HepG2 (cell line): ENCODE measurements at regions not wholly inside any gene's neighbourhood (a gene's known extent, or its start where the extent isn't known, plus 50 kb on each side); places are given as distances from the start of the nearest gene placed in this dataset.

Source experiments
- ATAC-seq: fragments of 200-7000 bp; cut with Tn5 transposase; 3 replicates; pipeline ENCODE4 v1.9.1; 2020; ENCODE audit warnings: mild to moderate bottlenecking, moderate library complexity
- BruUV-seq: library from RNA; stranded (reverse); fragments of 400-500 nt; replicated peaks from 2 replicates; lab custom pipeline; 2021; lab: Mats Ljungman, UMichigan
- CTCF ChIA-PET: fragments of 300-600 bp; formaldehyde crosslinking; extraction: SDS; loops from one replicate; lab custom pipeline; 2021; ENCODE audit warnings: low total read pairs, inconsistent platforms, low intra/inter-chr PET ratio; lab: Yijun Ruan, JAX
- POLR2A ChIA-PET: fragments of 350-600 bp; sonication (Branson Sonifier 250); formaldehyde crosslinking; loops from one replicate; lab custom pipeline; 2020; ENCODE audit warnings: antibody characterized with exemption, inconsistent platforms; lab: Yijun Ruan, JAX
- DNase-seq: peaks from one replicate; pipeline ENCODE4 v3.0.0-alpha.2; 2015; ENCODE audit warnings: low spot score
- FAIRE-seq: peaks from 3 replicates; lab custom pipeline; 2011; peaks lifted over from hg19 to GRCh38; lab: Jason Lieb, UNC
- H2AFZ ChIP-seq: one replicate; pipeline ENCODE4 v1.6.1; 2011; ENCODE audit warnings: low read length, inconsistent platforms
- H3K27ac ChIP-seq: fragments of 300-600 bp; 3 replicates; pipeline ENCODE4 v1.8.0; 2011; ENCODE audit warnings: mixed run types, mild to moderate bottlenecking, mixed read lengths, low read length, inconsistent platforms; ENCODE audit not compliant: insufficient read depth; ENCODE audit errors: extremely low read length
- H3K27me3 ChIP-seq, 2 experiments: fragments of 200-600 bp in 1 of 2; 2 replicates in 1 of 2; 3 replicates in 1 of 2; pipeline versions ENCODE4 v1.6.0 to v1.8.0; 2011; ENCODE audit warnings: low read length in 2 of 2, mild to moderate bottlenecking in 2 of 2, moderate library complexity in 2 of 2, inconsistent platforms in 1 of 2; ENCODE audit not compliant: insufficient read depth in 2 of 2, control insufficient read depth in 1 of 2
- H3K36me3 ChIP-seq, 2 experiments: fragments of 200-600 bp in 1 of 2; replicated peaks in 1 of 2; 2 replicates in 1 of 2; 3 replicates in 1 of 2; pipeline versions ENCODE4 v1.5.1 to v1.8.0; 2011; ENCODE audit warnings: low read length in 2 of 2, inconsistent platforms in 1 of 2; ENCODE audit not compliant: insufficient read depth in 2 of 2, control insufficient read depth in 1 of 2
- H3K4me1 ChIP-seq: 2 replicates; pipeline ENCODE4 v1.5.1; 2012; ENCODE audit warnings: low read length, inconsistent platforms; ENCODE audit not compliant: insufficient read depth
- H3K4me2 ChIP-seq: 2 replicates; pipeline ENCODE4 v1.6.0; 2011; ENCODE audit warnings: low read depth, low read length, inconsistent platforms
- H3K4me3 ChIP-seq, 3 experiments: fragments of 200-600 bp in 1 of 3; sonication (generic), shearing (Covaris generic) in 1 of 3; replicated peaks in 1 of 3; 2 replicates each; pipeline ENCODE4 v1.5.1; 2011 to 2016; ENCODE audit warnings: low read length in 3 of 3, inconsistent platforms in 2 of 3, low read depth in 2 of 3, mild to moderate bottlenecking in 2 of 3, control low read depth in 1 of 3, mixed read lengths in 1 of 3; ENCODE audit not compliant: insufficient read depth in 1 of 3
- H3K79me2 ChIP-seq: one replicate; pipeline ENCODE4 v1.6.1; 2011; ENCODE audit warnings: low read length, inconsistent platforms; ENCODE audit not compliant: insufficient read depth
- H3K9ac ChIP-seq: 2 replicates; pipeline ENCODE4 v1.6.0; 2011; ENCODE audit warnings: mild to moderate bottlenecking, low read depth, low read length, inconsistent platforms; ENCODE audit not compliant: insufficient read depth
- H3K9me3 ChIP-seq: 2 replicates; pipeline ENCODE4 v1.5.1; 2012; ENCODE audit warnings: mild to moderate bottlenecking, low read length
- H4K20me1 ChIP-seq: 2 replicates; pipeline ENCODE4 v1.6.0; 2011; ENCODE audit warnings: inconsistent platforms, mild to moderate bottlenecking, low read length, moderate library complexity; ENCODE audit not compliant: insufficient read depth
- ATRX ChIP-seq: sonication (generic); formaldehyde crosslinking; IDR thresholded peaks from 2 replicates; pipeline ENCODE4 v1.4.0; 2020; ENCODE audit warnings: missing genetic modification reagents, borderline replicate concordance
- FOXP4 ChIP-seq: sonication (generic); formaldehyde crosslinking; IDR thresholded peaks from 2 replicates; pipeline ENCODE4 v1.4.0; 2020; ENCODE audit warnings: missing genetic modification reagents
- JUN ChIP-seq: sonication (generic); formaldehyde crosslinking; IDR thresholded peaks from 2 replicates; pipeline ENCODE4 v1.4.0; 2020; ENCODE audit warnings: mild to moderate bottlenecking, missing genetic modification reagents
- RBFOX2 ChIP-seq: fragments of 200-400 bp; formaldehyde crosslinking; IDR thresholded peaks from 2 replicates; pipeline ENCODE4 v1.6.1; 2017; ENCODE audit warnings: low read depth, mild to moderate bottlenecking, low read length
- SIN3B ChIP-seq: fragments of 150-350 bp; IDR thresholded peaks from 2 replicates; pipeline ENCODE4 v1.6.1; 2014; ENCODE audit warnings: low read length
- UBTF ChIP-seq: sonication (generic); formaldehyde crosslinking; IDR thresholded peaks from 2 replicates; pipeline ENCODE4 v1.4.0; 2020; ENCODE audit warnings: mild to moderate bottlenecking, missing genetic modification reagents
- ZBTB37 ChIP-seq: sonication (generic); formaldehyde crosslinking; IDR thresholded peaks from 2 replicates; pipeline ENCODE4 v1.4.0; 2020; ENCODE audit warnings: mild to moderate bottlenecking, missing genetic modification reagents
- ZBTB4 ChIP-seq: sonication (generic); formaldehyde crosslinking; IDR thresholded peaks from 2 replicates; pipeline ENCODE4 v1.4.0; 2020; ENCODE audit warnings: missing genetic modification reagents, mild to moderate bottlenecking, borderline replicate concordance
- ZNF10 ChIP-seq: sonication (generic); formaldehyde crosslinking; IDR thresholded peaks from 2 replicates; pipeline ENCODE4 v1.4.0; 2020; ENCODE audit warnings: mild to moderate bottlenecking, low read depth, missing genetic modification reagents, borderline replicate concordance
- ZNF564 ChIP-seq: sonication (generic); formaldehyde crosslinking; IDR thresholded peaks from 2 replicates; pipeline ENCODE4 v1.8.1; 2023; ENCODE audit warnings: mild to moderate bottlenecking, missing genetic modification reagents
- ZNF83 ChIP-seq: sonication (generic); formaldehyde crosslinking; IDR thresholded peaks from 2 replicates; pipeline ENCODE4 v1.4.0; 2020; ENCODE audit warnings: missing genetic modification reagents, mild to moderate bottlenecking, borderline replicate concordance
- ZXDC ChIP-seq: sonication (generic); formaldehyde crosslinking; IDR thresholded peaks from 2 replicates; pipeline ENCODE4 v1.5.0; 2020; ENCODE audit warnings: mild to moderate bottlenecking, missing genetic modification reagents
- WGBS: methylation state at CpG from one replicate; pipeline ENCODE4 v1.1.6; 2017; ENCODE audit warnings: low lambda C conversion rate; 5-methylcytosine and 5-hydroxymethylcytosine counted together
- in situ Hi-C: cut with HindIII; loops from 2 replicates; pipeline ENCODE4 v1.10.0; 2017; ENCODE audit warnings: low pct_unique_long_range_greater_than_20kb; ENCODE audit not compliant: extremely low pct_ligation_motif_present
- intact Hi-C: fragments of 100-400 bp; cut with micrococcal nuclease; formaldehyde crosslinking; loops from one replicate; pipeline ENCODE4 v1.10.0; 2022; ENCODE audit not compliant: unreplicated experiment

- TF ChIP-seq FOXP4 = no peak
- TF ChIP-seq ATRX (CRISPR knock-in tag) = no peak
- no peak for TF ChIP-seq ZNF83 (CRISPR knock-in tag)
- TF ChIP-seq ZNF10 (CRISPR knock-in tag) = no peak
These were observed 163.4 kb upstream of the DEFB112 start (continued) for GRCh38 chr6:50213146-50213545.

- no peaks in the 10 kb centered on the region for H3K4me1 ChIP-seq
- H3K79me2 ChIP-seq = no peaks in the 10 kb centered on the region
- FAIRE-seq (no peak), DNase-seq (no peak), ATAC-seq (no peak)
- WGBS = 0% methylated on average over 2 of the region's 2 CpGs
- BruUV-seq = no TSS peak
- no peaks in the 10 kb centered on the region for H3K27me3 ChIP-seq
- no peak overlapping the region for H3K9ac ChIP-seq
- no peak overlapping the region for H3K4me2 ChIP-seq
- no peaks in the 10 kb centered on the region for H3K9me3 ChIP-seq
- intact Hi-C loops = no loop called here
- in situ Hi-C loops = no loop called here
- H3K27ac ChIP-seq = no peak overlapping the region
- no peaks in the 10 kb centered on the region for H3K36me3 ChIP-seq
- no peak overlapping the region for H2AFZ ChIP-seq
- ChIA-PET CTCF (no interaction called here), POLR2A (no interaction called here)
- no peaks in the 10 kb centered on the region for H4K20me1 ChIP-seq
- H3K4me3 ChIP-seq = no peak overlapping the region
- TF ChIP-seq ZNF564 (CRISPR knock-in tag) = no peak
- TF ChIP-seq RBFOX2 = no peak
- no peak for TF ChIP-seq ZXDC (CRISPR knock-in tag)
- TF ChIP-seq SIN3B = no peak
- TF ChIP-seq JUN = no peak
- TF ChIP-seq ZBTB4 = no peak
- TF ChIP-seq ZBTB37 = no peak
- no peak for TF ChIP-seq UBTF
These were observed 165.2 kb upstream of the DEFB112 start for GRCh38 chr6:50214937-50215336.
